ENCODE measurements at regions not wholly inside any gene's neighbourhood (a gene's known extent, or its start where the extent isn't known, plus 50 kb on each side); places are given as distances from the start of the nearest gene placed in this dataset.
"Not testable (repeated sequence)": the region's sequence is repeated elsewhere in the genome, so short reads cannot be mapped to it uniquely, and the experiment has no call there.

- no peak for DNase-seq
These were observed 370.2 kb upstream of the FLRT2 start for GRCh38 chr14:85159726-85160125.

GRCh38 chr14:85165094-85165493 is 364.9 kb upstream of the FLRT2 start:
- no peak for DNase-seq

- no peak for DNase-seq
These were observed 360.6 kb upstream of the FLRT2 start for GRCh38 chr14:85169381-85169780.

- DNase-seq, result no peak
These were observed 357.7 kb upstream of the FLRT2 start for GRCh38 chr14:85172290-85172689.

GRCh38 chr14:85172889-85173477 is 357.0 kb upstream of the FLRT2 start:
- no peak for DNase-seq

GRCh38 chr14:85175556-85175955 is 354.4 kb upstream of the FLRT2 start:
- DNase-seq, result no peak

- DNase-seq, result no peak
These were observed 351.1 kb upstream of the FLRT2 start for GRCh38 chr14:85178864-85179263.

GRCh38 chr14:85180876-85181275 is 349.1 kb upstream of the FLRT2 start:
- no peak for DNase-seq

GRCh38 chr14:85182282-85182681 is 347.7 kb upstream of the FLRT2 start:
- DNase-seq, result no peak

GRCh38 chr14:85186082-85186481 is 343.9 kb upstream of the FLRT2 start:
- DNase-seq, result no peak

- no peak for DNase-seq
These were observed 342.4 kb upstream of the FLRT2 start for GRCh38 chr14:85187521-85187920.

- no peak for DNase-seq
These were observed 341.1 kb upstream of the FLRT2 start for GRCh38 chr14:85188836-85189235.

- DNase-seq, result not testable (repeated sequence)
These were observed 340.7 kb upstream of the FLRT2 start for GRCh38 chr14:85189253-85189652.

- DNase-seq, result no peak
These were observed 339.7 kb upstream of the FLRT2 start for GRCh38 chr14:85190251-85190650.

GRCh38 chr14:85191986-85192385 is 338.0 kb upstream of the FLRT2 start:
- no peak for DNase-seq

- no peak for DNase-seq
These were observed 334.0 kb upstream of the FLRT2 start for GRCh38 chr14:85195872-85196477.

- no peak for DNase-seq
These were observed 331.9 kb upstream of the FLRT2 start for GRCh38 chr14:85198001-85198400.

- no peak for DNase-seq
These were observed 324.1 kb upstream of the FLRT2 start for GRCh38 chr14:85205875-85206274.

- DNase-seq, result no peak
These were observed 315.5 kb upstream of the FLRT2 start for GRCh38 chr14:85214471-85214870.

GRCh38 chr14:85217412-85217811 is 312.5 kb upstream of the FLRT2 start:
- DNase-seq, result no peak

GRCh38 chr14:85218982-85219381 is 311.0 kb upstream of the FLRT2 start:
- no peak for DNase-seq

GRCh38 chr14:85221832-85222231 is 308.1 kb upstream of the FLRT2 start:
- DNase-seq, result no peak

GRCh38 chr14:85222341-85222740 is 307.6 kb upstream of the FLRT2 start:
- DNase-seq, result no peak

- DNase-seq, result no peak
These were observed 306.3 kb upstream of the FLRT2 start for GRCh38 chr14:85223667-85224066.

- DNase-seq, result no peak
These were observed 305.7 kb upstream of the FLRT2 start for GRCh38 chr14:85224241-85224640.
